Effector memory CD8-positive, alpha-beta T cell (primary cell): ENCODE measurements at regions not wholly inside any gene's neighbourhood (a gene's known extent, or its start where the extent isn't known, plus 50 kb on each side); places are given as distances from the start of the nearest gene placed in this dataset.

ENCODE experiments used
- ATAC-seq: fragments of 150-1000 bp; cut with Tn5 transposase; replicated peaks from 2 replicates; pipeline ENCODE4 v1.10.0; 2021; ENCODE audit warnings: mild to moderate bottlenecking, moderate library complexity
- DNase-seq, 3 experiments: peaks; one replicate each; pipeline ENCODE4 v3.0.0; 2021
- H3K27ac Mint-ChIP-seq, 2 donors: one replicate each; pipeline ENCODE4 v1.8.0; 2022; ENCODE audit warnings: mild to moderate bottlenecking in 2 of 2, mixed read lengths in 2 of 2, moderate library complexity in 2 of 2
- H3K27me3 Mint-ChIP-seq, 2 donors: one replicate each; pipeline ENCODE4 v1.8.0; 2022; ENCODE audit warnings: mixed read lengths in 2 of 2
- H3K36me3 Mint-ChIP-seq: one replicate; pipeline ENCODE4 v1.8.0; 2022; ENCODE audit warnings: mild to moderate bottlenecking, moderate library complexity, mixed read lengths; ENCODE audit not compliant: insufficient read depth
- H3K4me1 Mint-ChIP-seq, 2 donors: one replicate each; pipeline ENCODE4 v1.8.0; 2022; ENCODE audit warnings: low read depth in 2 of 2, mixed read lengths in 2 of 2
- H3K4me3 Mint-ChIP-seq, 2 donors: one replicate each; pipeline ENCODE4 v1.8.0; 2022; ENCODE audit warnings: mild to moderate bottlenecking in 2 of 2, mixed read lengths in 2 of 2, moderate library complexity in 2 of 2
- H3K9me3 Mint-ChIP-seq, 2 donors: one replicate each; pipeline ENCODE4 v1.8.0; 2022; ENCODE audit warnings: mixed read lengths in 2 of 2

DNA sequence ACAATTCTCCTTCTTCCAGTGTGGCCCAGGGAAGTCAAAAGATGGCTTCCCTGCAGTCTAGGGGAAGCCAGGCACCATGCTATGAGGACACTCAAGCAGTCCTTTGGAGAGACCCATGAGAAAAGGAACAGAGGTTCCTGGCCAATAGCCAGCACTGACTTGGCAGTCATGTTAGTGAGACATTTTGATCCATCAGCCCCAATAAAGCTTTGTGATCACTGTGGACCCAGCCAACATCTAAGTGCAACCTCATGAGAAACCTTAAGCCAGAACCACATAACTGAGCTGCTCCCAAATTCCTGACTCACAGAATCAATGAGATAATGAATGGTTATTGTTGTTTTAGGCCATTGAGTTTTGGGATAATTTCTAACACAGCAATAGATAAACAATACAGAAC lies 51.0 kb upstream of the NAP1L1 start:
- no peak for ATAC-seq
- Mint-ChIP-seq H3K4me3 (no peak overlapping the region), H3K36me3 (no peaks in the 10 kb centered on the region), H3K27me3 (peaks cover 11 to 21% of the 10 kb centered on the region in 2 donors), H3K27ac (no peak overlapping the region), H3K9me3 (no peaks in the 10 kb centered on the region), H3K4me1 (no peaks in the 10 kb centered on the region)
- DNase-seq: no peak
